HepG2 (cell line): ENCODE measurements at regions not wholly inside any gene's neighbourhood (a gene's known extent, or its start where the extent isn't known, plus 50 kb on each side); places are given as distances from the start of the nearest gene placed in this dataset.

Source experiments
- FOXK2 ChIP-seq: fragments of 450-650 bp; IDR thresholded peaks from 2 replicates; pipeline ENCODE4 v1.6.1; 2016
- SUZ12 ChIP-seq: fragments of 150-350 bp; IDR thresholded peaks from 2 replicates; pipeline ENCODE4 v1.6.1; 2014; ENCODE audit warnings: low read depth, low read length

DNA sequence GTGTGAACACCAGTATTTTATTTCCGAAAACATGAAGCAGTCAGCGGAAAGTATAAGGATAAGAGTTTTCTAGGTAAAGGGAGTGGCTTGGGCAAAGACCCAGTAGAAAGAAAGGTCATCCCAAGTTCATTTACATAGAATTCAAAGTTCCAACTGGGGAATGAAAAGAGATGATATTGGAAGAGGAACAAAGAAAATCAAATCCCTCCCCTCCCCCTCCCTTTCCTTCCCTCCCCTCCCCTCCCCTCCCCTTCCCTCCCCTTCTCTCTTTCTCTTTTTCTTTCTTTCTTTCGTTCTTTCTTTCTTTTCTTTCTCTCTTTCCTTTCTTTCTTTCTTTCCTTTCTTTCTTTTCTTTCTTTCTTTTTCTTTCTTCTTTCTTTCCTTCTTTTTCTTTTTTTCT, 675.7 kb upstream of the NRXN1 start:
- TF ChIP-seq SUZ12 (no peak), FOXK2 (no peak)
